ENCODE measurements at regions not wholly inside any gene's neighbourhood (a gene's known extent, or its start where the extent isn't known, plus 50 kb on each side); places are given as distances from the start of the nearest gene placed in this dataset.

- TF ChIP-seq ASH2L (IDR thresholded peaks at IDR 0.05; ENCODE audit: low read length) (no peak), HDAC6 (IDR thresholded peaks at IDR 0.05; ENCODE audit: low read depth, low read length) (no peak), CTCF (IDR thresholded peaks at IDR 0.05; ENCODE audit: control extremely low read depth in 1 of 3, insufficient read depth in 1 of 3, low read depth in 1 of 3, low read length in 3 of 3) (no peak), RAD21 (IDR thresholded peaks at IDR 0.05 in 1 of 2, conservative IDR thresholded peaks at IDR 0.05 in 1 of 2; ENCODE audit: low read depth in 2 of 2, low read length in 2 of 2) (no peak)
These were observed 116.1 kb upstream of the CXCL14 start (continued) for GRCh38 chr5:135694906-135695305.

Data from H1 (cell line).